Osteoblast (primary cell): ENCODE measurements at regions not wholly inside any gene's neighbourhood (a gene's known extent, or its start where the extent isn't known, plus 50 kb on each side); places are given as distances from the start of the nearest gene placed in this dataset.

Experiments
- DNase-seq: peaks from one replicate; pipeline ENCODE4 v3.0.0; 2011; ENCODE audit warnings: low spot score, mixed read lengths; ENCODE audit not compliant: insufficient read length; ENCODE audit errors: missing footprints
- H2AFZ ChIP-seq: 2 replicates; pipeline ENCODE4 v1.6.0; 2011; ENCODE audit warnings: mild to moderate bottlenecking, low read length
- H3K27ac ChIP-seq: 2 replicates; pipeline ENCODE4 v1.5.1; 2011; ENCODE audit warnings: mild to moderate bottlenecking, low read depth, low read length, moderate library complexity
- H3K27me3 ChIP-seq: 2 replicates; pipeline ENCODE4 v1.6.0; 2012; ENCODE audit warnings: mild to moderate bottlenecking, control low read depth, inconsistent platforms, low read length, moderate library complexity; ENCODE audit not compliant: insufficient read depth
- H3K36me3 ChIP-seq: 2 replicates; pipeline ENCODE4 v1.5.1; 2011; ENCODE audit warnings: mild to moderate bottlenecking, low read length, control low read depth, moderate library complexity; ENCODE audit not compliant: insufficient read depth
- H3K4me1 ChIP-seq: 2 replicates; pipeline ENCODE4 v1.5.1; 2011; ENCODE audit warnings: mild to moderate bottlenecking, low read length, control low read depth, moderate library complexity; ENCODE audit not compliant: insufficient read depth
- H3K4me2 ChIP-seq: 2 replicates; pipeline ENCODE4 v1.6.0; 2011; ENCODE audit warnings: mild to moderate bottlenecking, low read length; ENCODE audit not compliant: insufficient read depth
- H3K4me3 ChIP-seq: fragments of 200-600 bp; sonication (generic); 3 replicates; pipeline ENCODE4 v1.5.1; 2012; ENCODE audit warnings: mild to moderate bottlenecking, low read length, inconsistent platforms; ENCODE audit not compliant: insufficient read depth
- H3K79me2 ChIP-seq: 2 replicates; pipeline ENCODE4 v1.6.0; 2012; ENCODE audit warnings: mild to moderate bottlenecking, low read length, control low read depth, inconsistent platforms; ENCODE audit not compliant: insufficient read depth
- H3K9me3 ChIP-seq: 2 replicates; pipeline ENCODE4 v1.5.1; 2011; ENCODE audit warnings: low read depth, low read length, control low read depth
- H4K20me1 ChIP-seq: 2 replicates; pipeline ENCODE4 v1.6.0; 2012; ENCODE audit warnings: mild to moderate bottlenecking, low read length, control low read depth; ENCODE audit not compliant: insufficient read depth
- TF ChIP-seq, protein P1 (sequence below): IDR thresholded peaks from 2 replicates; pipeline ENCODE4 v1.5.1; 2011; ENCODE audit warnings: mild to moderate bottlenecking, low read depth, low read length, moderate library complexity; ENCODE audit errors: extremely low read depth

DNA sequence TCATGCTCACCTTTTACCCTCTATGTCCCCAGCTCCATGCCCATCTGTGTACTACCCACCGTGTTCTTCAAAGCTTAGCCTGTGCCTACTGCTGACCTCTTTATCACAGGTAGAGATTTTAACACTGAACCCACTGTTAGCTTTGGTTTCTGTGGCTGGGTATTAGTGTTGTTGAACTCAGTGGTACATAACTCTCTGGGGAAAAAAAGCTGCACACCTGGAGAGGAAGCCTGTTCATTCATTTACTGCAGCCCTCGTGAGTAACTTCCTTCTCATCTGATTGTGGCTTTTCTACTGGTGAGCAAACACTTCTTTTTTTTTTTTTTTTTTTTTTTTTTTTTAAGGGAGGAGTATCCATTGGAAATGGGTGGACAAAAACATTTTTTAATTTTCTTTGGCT is 326.3 kb downstream of the CCSER2 start:
- H3K27ac ChIP-seq, result no peak overlapping the region
- H3K9me3 ChIP-seq, result no peaks in the 10 kb centered on the region
- H4K20me1 ChIP-seq, result no peaks in the 10 kb centered on the region
- DNase-seq, result no peak
- H3K27me3 ChIP-seq, result no peaks in the 10 kb centered on the region
- no peaks in the 10 kb centered on the region for H3K4me1 ChIP-seq
- no peak overlapping the region for H3K4me3 ChIP-seq
- H3K4me2 ChIP-seq, result no peak overlapping the region
- no peaks in the 10 kb centered on the region for H3K79me2 ChIP-seq
- no peak overlapping the region for H2AFZ ChIP-seq
- no peaks in the 10 kb centered on the region for H3K36me3 ChIP-seq
- TF ChIP-seq, protein P1, sequence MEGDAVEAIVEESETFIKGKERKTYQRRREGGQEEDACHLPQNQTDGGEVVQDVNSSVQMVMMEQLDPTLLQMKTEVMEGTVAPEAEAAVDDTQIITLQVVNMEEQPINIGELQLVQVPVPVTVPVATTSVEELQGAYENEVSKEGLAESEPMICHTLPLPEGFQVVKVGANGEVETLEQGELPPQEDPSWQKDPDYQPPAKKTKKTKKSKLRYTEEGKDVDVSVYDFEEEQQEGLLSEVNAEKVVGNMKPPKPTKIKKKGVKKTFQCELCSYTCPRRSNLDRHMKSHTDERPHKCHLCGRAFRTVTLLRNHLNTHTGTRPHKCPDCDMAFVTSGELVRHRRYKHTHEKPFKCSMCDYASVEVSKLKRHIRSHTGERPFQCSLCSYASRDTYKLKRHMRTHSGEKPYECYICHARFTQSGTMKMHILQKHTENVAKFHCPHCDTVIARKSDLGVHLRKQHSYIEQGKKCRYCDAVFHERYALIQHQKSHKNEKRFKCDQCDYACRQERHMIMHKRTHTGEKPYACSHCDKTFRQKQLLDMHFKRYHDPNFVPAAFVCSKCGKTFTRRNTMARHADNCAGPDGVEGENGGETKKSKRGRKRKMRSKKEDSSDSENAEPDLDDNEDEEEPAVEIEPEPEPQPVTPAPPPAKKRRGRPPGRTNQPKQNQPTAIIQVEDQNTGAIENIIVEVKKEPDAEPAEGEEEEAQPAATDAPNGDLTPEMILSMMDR, result no peak

DNA sequence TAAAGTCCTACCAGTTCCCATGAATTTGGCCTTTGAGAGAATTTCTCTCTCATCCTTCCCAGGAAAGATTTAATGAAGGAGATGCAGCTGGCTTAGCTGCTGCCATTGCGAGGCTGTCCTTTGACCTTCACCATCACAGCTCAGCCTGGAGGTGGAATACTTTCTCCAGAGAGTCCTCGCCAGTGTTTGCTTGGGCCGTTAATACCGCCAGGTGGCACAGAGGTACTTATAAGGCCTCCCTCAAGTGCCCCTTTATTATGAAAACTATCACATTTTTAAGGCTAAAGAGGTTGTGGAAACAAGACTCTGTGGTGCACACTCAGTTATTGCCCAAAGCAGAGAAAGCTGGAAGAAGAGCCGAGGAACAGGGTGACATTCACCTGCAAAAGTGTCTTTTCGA is 330.6 kb downstream of the CCSER2 start:
- Histone ChIP-seq H3K9me3 (no peaks in the 10 kb centered on the region), H3K4me1 (no peaks in the 10 kb centered on the region), H3K27me3 (no peaks in the 10 kb centered on the region), H3K36me3 (no peaks in the 10 kb centered on the region), H2AFZ (no peak overlapping the region), H3K4me2 (no peak overlapping the region), H3K79me2 (no peaks in the 10 kb centered on the region), H4K20me1 (no peaks in the 10 kb centered on the region), H3K4me3 (no peak overlapping the region), H3K27ac (no peak overlapping the region)
- TF ChIP-seq, protein P1, result no peak
- no peak for DNase-seq

DNA sequence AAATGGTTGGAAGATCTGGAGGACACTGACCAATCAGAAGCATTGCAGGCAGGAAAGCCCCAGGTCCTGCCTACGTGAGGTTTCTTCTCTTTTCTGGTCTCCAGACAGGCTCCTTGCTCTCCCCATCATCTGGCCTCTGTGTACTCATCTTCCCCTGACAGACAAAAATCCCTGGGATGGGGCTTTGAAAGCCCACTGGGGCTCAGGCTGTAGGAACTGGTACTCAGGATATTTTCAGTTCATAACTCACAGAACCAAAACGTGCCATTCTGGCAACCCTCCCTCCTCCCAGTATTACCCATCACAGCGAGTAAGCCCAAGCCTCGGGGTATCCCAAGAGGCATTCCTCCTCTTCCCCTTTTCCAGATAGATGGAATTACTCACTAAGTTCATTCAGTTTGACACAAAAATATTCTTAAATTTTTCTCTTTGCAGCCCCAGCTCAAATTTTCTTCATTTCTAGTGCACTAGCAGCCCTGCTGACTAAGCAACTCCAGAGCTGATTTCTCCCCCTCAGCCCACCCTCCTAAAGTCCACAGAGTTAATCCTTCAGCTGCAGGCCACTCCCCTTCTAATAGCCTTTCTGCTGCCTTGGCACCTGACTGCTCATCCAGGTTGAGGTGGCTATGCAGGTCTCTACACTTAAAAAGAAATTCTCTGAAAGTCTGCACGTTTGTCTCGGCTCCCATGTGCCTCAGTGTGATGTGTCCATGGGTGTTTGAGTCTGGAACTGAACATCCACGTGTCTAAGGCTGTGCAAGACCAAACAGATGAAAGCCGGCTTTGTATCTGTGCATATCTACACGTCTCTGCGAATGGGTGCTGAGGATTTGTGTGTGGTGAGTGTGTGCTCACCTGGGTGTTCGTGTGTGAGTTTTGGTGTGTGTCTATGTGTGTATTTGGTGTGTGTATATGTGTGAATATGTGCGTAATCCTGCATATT is 331.4 kb downstream of the CCSER2 start:
- TF ChIP-seq, protein P1, result no peak
- Histone ChIP-seq H3K27me3 (no peaks in the 10 kb centered on the region), H3K36me3 (no peaks in the 10 kb centered on the region), H3K4me2 (no peak overlapping the region), H3K79me2 (no peaks in the 10 kb centered on the region), H3K27ac (no peak overlapping the region), H3K9me3 (no peaks in the 10 kb centered on the region), H4K20me1 (no peaks in the 10 kb centered on the region), H2AFZ (no peak overlapping the region), H3K4me1 (no peaks in the 10 kb centered on the region), H3K4me3 (no peak overlapping the region)
- DNase-seq, result no peak

DNA sequence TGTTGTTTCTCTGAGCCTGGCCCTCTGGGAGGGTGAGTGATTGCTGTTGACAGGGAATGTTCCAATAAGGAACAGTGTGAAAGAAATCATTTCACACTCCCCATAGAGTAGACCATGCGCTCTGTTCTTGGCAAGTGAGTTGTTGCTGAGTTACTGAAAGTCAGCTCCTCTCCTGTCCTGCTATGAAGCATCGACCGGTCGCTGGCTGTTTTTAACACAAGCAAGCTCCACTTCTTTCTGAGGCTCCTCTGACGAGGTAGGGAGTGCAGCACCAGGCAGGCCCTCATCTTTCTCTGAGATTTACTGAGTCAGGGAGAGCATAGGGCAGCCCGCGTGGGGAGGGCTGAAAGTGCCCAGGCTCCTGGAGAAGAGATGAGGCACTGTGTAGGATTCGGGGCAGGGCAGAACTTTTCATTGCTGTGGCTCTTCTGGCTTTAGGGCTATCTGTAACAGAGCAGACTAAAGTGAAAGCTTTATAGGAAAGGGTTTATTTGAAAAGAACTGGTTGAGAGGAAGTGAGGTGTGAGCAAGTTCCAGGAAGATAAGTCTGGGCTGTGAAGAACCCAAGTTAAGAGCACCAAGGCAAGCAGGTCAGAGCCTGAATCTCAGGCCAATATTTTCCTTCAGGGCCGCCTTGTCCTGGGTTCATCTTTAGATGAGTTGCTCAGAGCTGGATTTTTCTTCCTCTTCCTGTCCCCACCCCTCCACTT is 332.2 kb downstream of the CCSER2 start:
- DNase-seq, result no peak
- Histone ChIP-seq H4K20me1 (no peaks in the 10 kb centered on the region), H3K9me3 (no peaks in the 10 kb centered on the region), H3K4me1 (no peaks in the 10 kb centered on the region), H2AFZ (no peak overlapping the region), H3K79me2 (no peaks in the 10 kb centered on the region), H3K27ac (no peak overlapping the region), H3K4me3 (no peak overlapping the region), H3K36me3 (no peaks in the 10 kb centered on the region), H3K27me3 (no peaks in the 10 kb centered on the region), H3K4me2 (no peak overlapping the region)
- TF ChIP-seq, protein P1, result no peak
